HEK293 (cell line): ENCODE measurements at regions not wholly inside any gene's neighbourhood (a gene's known extent, or its start where the extent isn't known, plus 50 kb on each side); places are given as distances from the start of the nearest gene placed in this dataset.

Source experiments
- GLI2 ChIP-seq: fragments of 450-650 bp; formaldehyde crosslinking; IDR thresholded peaks from 2 replicates; pipeline ENCODE4; 2017; ENCODE audit warnings: missing biosample characterization, missing genetic modification characterization, low read depth, borderline replicate concordance
- HOXA7 ChIP-seq: sonication (generic); formaldehyde crosslinking; IDR thresholded peaks from 2 replicates; pipeline ENCODE4 v1.8.1; 2022; ENCODE audit warnings: missing genetic modification reagents, borderline replicate concordance
- KLF16 ChIP-seq: fragments of 450-650 bp; formaldehyde crosslinking; IDR thresholded peaks from 2 replicates; pipeline ENCODE4 v1.5.1; 2017; ENCODE audit warnings: missing biosample characterization, missing genetic modification characterization
- SCRT1 ChIP-seq: fragments of 450-650 bp; formaldehyde crosslinking; IDR thresholded peaks from 2 replicates; pipeline ENCODE4 v1.5.1; 2016; ENCODE audit warnings: missing biosample characterization, missing genetic modification characterization, borderline replicate concordance
- SP2 ChIP-seq: fragments of 450-650 bp; formaldehyde crosslinking; IDR thresholded peaks from 2 replicates; pipeline ENCODE4 v1.5.1; 2016; ENCODE audit warnings: missing biosample characterization, missing genetic modification characterization
- TRIM28 ChIP-seq: IDR thresholded peaks from 2 replicates; pipeline ENCODE4 v1.6.1; 2011; ENCODE audit warnings: low read length, control low read depth, borderline replicate concordance
- ZBTB48 ChIP-seq: fragments of 450-650 bp; formaldehyde crosslinking; IDR thresholded peaks from 2 replicates; pipeline ENCODE4 v1.5.1; 2016; ENCODE audit warnings: missing biosample characterization, missing genetic modification characterization
- ZFP37 ChIP-seq: fragments of 450-650 bp; formaldehyde crosslinking; IDR thresholded peaks from 2 replicates; pipeline ENCODE4 v1.5.1; 2016; ENCODE audit warnings: missing biosample characterization, missing genetic modification characterization
- ZNF138 ChIP-seq: fragments of 450-650 bp; formaldehyde crosslinking; IDR thresholded peaks from 2 replicates; pipeline ENCODE4 v1.5.1; 2016; ENCODE audit warnings: missing biosample characterization, missing genetic modification characterization, borderline replicate concordance
- ZNF146 ChIP-seq: fragments of 450-650 bp; formaldehyde crosslinking; IDR thresholded peaks from 2 replicates; pipeline ENCODE4 v1.5.1; 2016; ENCODE audit warnings: missing biosample characterization, missing genetic modification characterization
- ZNF169 ChIP-seq: fragments of 450-650 bp; formaldehyde crosslinking; IDR thresholded peaks from 2 replicates; pipeline ENCODE4 v1.5.1; 2016; ENCODE audit warnings: missing biosample characterization, missing genetic modification characterization
- ZNF335 ChIP-seq: fragments of 450-650 bp; formaldehyde crosslinking; conservative IDR thresholded peaks from 2 replicates; pipeline ENCODE4 v1.5.1; 2016; ENCODE audit warnings: missing biosample characterization, missing genetic modification characterization
- ZNF473 ChIP-seq: fragments of 450-650 bp; formaldehyde crosslinking; IDR thresholded peaks from 2 replicates; pipeline ENCODE4 v1.5.1; 2017; ENCODE audit warnings: missing biosample characterization, missing genetic modification characterization
- ZNF510 ChIP-seq: fragments of 450-650 bp; formaldehyde crosslinking; IDR thresholded peaks from 2 replicates; pipeline ENCODE4 v1.5.1; 2018; ENCODE audit warnings: mild to moderate bottlenecking, missing genetic modification characterization, missing biosample characterization; ENCODE audit not compliant: insufficient replicate concordance
- ZNF530 ChIP-seq: fragments of 450-650 bp; formaldehyde crosslinking; IDR thresholded peaks from 2 replicates; pipeline ENCODE4 v1.5.1; 2016; ENCODE audit warnings: low read depth, missing biosample characterization, missing genetic modification characterization
- ZNF610 ChIP-seq: fragments of 450-650 bp; formaldehyde crosslinking; IDR thresholded peaks from 2 replicates; pipeline ENCODE4 v1.5.1; 2016; ENCODE audit warnings: missing biosample characterization, missing genetic modification characterization, borderline replicate concordance
- ZNF624 ChIP-seq: fragments of 450-650 bp; formaldehyde crosslinking; IDR thresholded peaks from 2 replicates; pipeline ENCODE4 v1.5.1; 2017; ENCODE audit warnings: missing biosample characterization, missing genetic modification characterization
- ZNF792 ChIP-seq: fragments of 450-650 bp; formaldehyde crosslinking; IDR thresholded peaks from 2 replicates; pipeline ENCODE4 v1.5.1; 2016; ENCODE audit warnings: missing biosample characterization, missing genetic modification characterization
- TF ChIP-seq, protein P1 (sequence below): fragments of 450-650 bp; formaldehyde crosslinking; IDR thresholded peaks from 2 replicates; pipeline ENCODE4 v1.5.1; 2016; ENCODE audit warnings: missing biosample characterization, missing genetic modification characterization
- TF ChIP-seq, protein P2 (sequence below): fragments of 450-650 bp; formaldehyde crosslinking; IDR thresholded peaks from 2 replicates; pipeline ENCODE4 v1.5.1; 2016; ENCODE audit warnings: missing biosample characterization, missing genetic modification characterization
- TF ChIP-seq, protein P3 (sequence below): fragments of 450-650 bp; IDR thresholded peaks from 2 replicates; pipeline ENCODE4 v1.5.1; 2018; ENCODE audit warnings: missing biosample characterization, mild to moderate bottlenecking, missing genetic modification characterization
- TF ChIP-seq, protein P4 (sequence below): fragments of 450-650 bp; formaldehyde crosslinking; IDR thresholded peaks from 2 replicates; pipeline ENCODE4 v1.5.1; 2016; ENCODE audit warnings: missing biosample characterization, missing genetic modification characterization
- TF ChIP-seq, protein P5 (sequence below): fragments of 450-650 bp; formaldehyde crosslinking; IDR thresholded peaks from 2 replicates; pipeline ENCODE4 v1.5.1; 2016; ENCODE audit warnings: missing biosample characterization, missing genetic modification characterization, borderline replicate concordance
- TF ChIP-seq, protein P6 (sequence below): fragments of 450-650 bp; formaldehyde crosslinking; IDR thresholded peaks from 2 replicates; pipeline ENCODE4 v1.5.1; 2017; ENCODE audit warnings: missing biosample characterization, missing genetic modification characterization
- TF ChIP-seq, protein P7 (sequence below): fragments of 450-650 bp; formaldehyde crosslinking; IDR thresholded peaks from 2 replicates; pipeline ENCODE4 v1.5.1; 2016; ENCODE audit warnings: missing biosample characterization, missing genetic modification characterization

DNA sequence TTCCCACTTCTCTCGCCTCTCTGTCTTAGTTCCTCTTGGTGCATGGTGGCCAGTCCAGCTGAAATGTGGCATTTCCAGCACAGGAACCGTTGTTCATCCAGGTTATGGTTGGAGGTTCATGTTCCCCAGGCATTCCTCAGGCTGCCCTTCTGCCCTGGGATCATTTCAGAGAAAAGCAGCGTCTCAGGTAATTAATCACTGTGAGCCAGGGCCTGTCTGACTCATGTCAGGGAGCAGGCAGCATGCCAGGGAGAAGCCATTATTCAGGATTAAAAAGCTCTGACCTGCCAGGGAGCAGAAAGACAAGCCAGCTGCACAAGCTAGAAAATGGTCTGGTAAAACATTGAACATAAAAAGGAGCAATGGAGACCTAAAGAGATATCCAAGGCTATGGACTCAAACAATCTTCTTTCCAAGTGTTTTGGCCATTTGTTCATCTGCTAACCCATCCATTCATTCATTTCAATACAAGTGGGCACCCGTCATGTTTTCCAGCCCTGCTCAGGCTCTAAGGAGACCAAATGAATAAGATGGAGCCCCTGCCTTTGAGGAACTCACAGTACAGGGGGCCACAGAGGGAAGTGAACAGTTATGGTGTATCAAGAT, 241.4 kb downstream of the DRD1 start (continued):
- TF ChIP-seq, protein P1, sequence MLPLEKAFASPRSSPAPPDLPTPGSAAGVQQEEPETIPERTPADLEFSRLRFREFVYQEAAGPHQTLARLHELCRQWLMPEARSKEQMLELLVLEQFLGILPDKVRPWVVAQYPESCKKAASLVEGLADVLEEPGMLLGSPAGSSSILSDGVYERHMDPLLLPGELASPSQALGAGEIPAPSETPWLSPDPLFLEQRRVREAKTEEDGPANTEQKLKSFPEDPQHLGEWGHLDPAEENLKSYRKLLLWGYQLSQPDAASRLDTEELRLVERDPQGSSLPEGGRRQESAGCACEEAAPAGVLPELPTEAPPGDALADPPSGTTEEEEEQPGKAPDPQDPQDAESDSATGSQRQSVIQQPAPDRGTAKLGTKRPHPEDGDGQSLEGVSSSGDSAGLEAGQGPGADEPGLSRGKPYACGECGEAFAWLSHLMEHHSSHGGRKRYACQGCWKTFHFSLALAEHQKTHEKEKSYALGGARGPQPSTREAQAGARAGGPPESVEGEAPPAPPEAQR (tag by site-specific recombination) = no peak
- no peak for TF ChIP-seq SP2 (tag by site-specific recombination)
- TF ChIP-seq ZNF510 (tag by site-specific recombination) = no peak
- TF ChIP-seq, protein P2, sequence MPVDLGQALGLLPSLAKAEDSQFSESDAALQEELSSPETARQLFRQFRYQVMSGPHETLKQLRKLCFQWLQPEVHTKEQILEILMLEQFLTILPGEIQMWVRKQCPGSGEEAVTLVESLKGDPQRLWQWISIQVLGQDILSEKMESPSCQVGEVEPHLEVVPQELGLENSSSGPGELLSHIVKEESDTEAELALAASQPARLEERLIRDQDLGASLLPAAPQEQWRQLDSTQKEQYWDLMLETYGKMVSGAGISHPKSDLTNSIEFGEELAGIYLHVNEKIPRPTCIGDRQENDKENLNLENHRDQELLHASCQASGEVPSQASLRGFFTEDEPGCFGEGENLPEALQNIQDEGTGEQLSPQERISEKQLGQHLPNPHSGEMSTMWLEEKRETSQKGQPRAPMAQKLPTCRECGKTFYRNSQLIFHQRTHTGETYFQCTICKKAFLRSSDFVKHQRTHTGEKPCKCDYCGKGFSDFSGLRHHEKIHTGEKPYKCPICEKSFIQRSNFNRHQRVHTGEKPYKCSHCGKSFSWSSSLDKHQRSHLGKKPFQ (tag by site-specific recombination) = no peak
- no peak for TF ChIP-seq GLI2 (tag by site-specific recombination)
- TF ChIP-seq ZNF610 = no peak
- TF ChIP-seq ZNF792 (tag by site-specific recombination) = no peak
- TF ChIP-seq, protein P3, sequence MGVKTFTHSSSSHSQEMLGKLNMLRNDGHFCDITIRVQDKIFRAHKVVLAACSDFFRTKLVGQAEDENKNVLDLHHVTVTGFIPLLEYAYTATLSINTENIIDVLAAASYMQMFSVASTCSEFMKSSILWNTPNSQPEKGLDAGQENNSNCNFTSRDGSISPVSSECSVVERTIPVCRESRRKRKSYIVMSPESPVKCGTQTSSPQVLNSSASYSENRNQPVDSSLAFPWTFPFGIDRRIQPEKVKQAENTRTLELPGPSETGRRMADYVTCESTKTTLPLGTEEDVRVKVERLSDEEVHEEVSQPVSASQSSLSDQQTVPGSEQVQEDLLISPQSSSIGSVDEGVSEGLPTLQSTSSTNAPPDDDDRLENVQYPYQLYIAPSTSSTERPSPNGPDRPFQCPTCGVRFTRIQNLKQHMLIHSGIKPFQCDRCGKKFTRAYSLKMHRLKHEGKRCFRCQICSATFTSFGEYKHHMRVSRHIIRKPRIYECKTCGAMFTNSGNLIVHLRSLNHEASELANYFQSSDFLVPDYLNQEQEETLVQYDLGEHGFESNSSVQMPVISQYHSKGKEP = no peak
- peak; percentile 59 for TF ChIP-seq ZNF335 (tag by site-specific recombination)
- TF ChIP-seq HOXA7 (CRISPR knock-in tag) = no peak
- no peak for TF ChIP-seq ZNF138 (tag by site-specific recombination)
- TF ChIP-seq KLF16 (tag by site-specific recombination) = no peak
- peak; percentile 63; the same call in 1 of the 2 replicates for TF ChIP-seq ZBTB48 (tag by site-specific recombination)
- TF ChIP-seq SCRT1 (tag by site-specific recombination) = no peak
- no peak for TF ChIP-seq ZNF473 (tag by site-specific recombination)
- no peak for TF ChIP-seq ZNF624
- no peak for TF ChIP-seq ZNF169 (tag by site-specific recombination)
- TF ChIP-seq, protein P4, sequence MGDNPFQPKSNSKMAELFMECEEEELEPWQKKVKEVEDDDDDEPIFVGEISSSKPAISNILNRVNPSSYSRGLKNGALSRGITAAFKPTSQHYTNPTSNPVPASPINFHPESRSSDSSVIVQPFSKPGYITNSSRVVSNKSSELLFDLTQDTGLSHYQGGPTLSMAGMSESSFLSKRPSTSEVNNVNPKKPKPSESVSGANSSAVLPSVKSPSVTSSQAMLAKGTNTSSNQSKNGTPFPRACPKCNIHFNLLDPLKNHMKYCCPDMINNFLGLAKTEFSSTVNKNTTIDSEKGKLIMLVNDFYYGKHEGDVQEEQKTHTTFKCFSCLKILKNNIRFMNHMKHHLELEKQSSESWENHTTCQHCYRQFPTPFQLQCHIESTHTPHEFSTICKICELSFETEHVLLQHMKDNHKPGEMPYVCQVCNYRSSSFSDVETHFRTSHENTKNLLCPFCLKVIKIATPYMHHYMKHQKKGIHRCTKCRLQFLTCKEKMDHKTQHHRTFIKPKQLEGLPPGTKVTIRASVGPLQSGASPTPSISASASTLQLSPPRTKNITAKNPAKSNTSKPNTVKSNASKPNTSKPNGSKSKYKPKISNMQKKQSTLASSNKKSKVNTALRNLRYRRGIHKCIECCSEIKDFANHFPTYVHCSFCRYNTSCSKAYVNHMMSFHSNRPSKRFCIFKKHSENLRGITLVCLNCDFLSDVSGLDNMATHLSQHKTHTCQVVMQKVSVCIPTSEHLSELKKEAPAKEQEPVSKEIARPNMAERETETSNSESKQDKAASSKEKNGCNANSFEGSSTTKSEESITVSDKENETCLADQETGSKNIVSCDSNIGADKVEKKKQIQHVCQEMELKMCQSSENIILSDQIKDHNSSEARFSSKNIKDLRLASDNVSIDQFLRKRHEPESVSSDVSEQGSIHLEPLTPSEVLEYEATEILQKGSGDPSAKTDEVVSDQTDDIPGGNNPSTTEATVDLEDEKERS = no peak
- TF ChIP-seq ZFP37 (tag by site-specific recombination) = peak; percentile 49; the same call in 1 of the 2 replicates
- TF ChIP-seq TRIM28 = no peak
- no peak for TF ChIP-seq ZNF146 (tag by site-specific recombination)
- TF ChIP-seq ZNF530 = no peak
- TF ChIP-seq, protein P5, sequence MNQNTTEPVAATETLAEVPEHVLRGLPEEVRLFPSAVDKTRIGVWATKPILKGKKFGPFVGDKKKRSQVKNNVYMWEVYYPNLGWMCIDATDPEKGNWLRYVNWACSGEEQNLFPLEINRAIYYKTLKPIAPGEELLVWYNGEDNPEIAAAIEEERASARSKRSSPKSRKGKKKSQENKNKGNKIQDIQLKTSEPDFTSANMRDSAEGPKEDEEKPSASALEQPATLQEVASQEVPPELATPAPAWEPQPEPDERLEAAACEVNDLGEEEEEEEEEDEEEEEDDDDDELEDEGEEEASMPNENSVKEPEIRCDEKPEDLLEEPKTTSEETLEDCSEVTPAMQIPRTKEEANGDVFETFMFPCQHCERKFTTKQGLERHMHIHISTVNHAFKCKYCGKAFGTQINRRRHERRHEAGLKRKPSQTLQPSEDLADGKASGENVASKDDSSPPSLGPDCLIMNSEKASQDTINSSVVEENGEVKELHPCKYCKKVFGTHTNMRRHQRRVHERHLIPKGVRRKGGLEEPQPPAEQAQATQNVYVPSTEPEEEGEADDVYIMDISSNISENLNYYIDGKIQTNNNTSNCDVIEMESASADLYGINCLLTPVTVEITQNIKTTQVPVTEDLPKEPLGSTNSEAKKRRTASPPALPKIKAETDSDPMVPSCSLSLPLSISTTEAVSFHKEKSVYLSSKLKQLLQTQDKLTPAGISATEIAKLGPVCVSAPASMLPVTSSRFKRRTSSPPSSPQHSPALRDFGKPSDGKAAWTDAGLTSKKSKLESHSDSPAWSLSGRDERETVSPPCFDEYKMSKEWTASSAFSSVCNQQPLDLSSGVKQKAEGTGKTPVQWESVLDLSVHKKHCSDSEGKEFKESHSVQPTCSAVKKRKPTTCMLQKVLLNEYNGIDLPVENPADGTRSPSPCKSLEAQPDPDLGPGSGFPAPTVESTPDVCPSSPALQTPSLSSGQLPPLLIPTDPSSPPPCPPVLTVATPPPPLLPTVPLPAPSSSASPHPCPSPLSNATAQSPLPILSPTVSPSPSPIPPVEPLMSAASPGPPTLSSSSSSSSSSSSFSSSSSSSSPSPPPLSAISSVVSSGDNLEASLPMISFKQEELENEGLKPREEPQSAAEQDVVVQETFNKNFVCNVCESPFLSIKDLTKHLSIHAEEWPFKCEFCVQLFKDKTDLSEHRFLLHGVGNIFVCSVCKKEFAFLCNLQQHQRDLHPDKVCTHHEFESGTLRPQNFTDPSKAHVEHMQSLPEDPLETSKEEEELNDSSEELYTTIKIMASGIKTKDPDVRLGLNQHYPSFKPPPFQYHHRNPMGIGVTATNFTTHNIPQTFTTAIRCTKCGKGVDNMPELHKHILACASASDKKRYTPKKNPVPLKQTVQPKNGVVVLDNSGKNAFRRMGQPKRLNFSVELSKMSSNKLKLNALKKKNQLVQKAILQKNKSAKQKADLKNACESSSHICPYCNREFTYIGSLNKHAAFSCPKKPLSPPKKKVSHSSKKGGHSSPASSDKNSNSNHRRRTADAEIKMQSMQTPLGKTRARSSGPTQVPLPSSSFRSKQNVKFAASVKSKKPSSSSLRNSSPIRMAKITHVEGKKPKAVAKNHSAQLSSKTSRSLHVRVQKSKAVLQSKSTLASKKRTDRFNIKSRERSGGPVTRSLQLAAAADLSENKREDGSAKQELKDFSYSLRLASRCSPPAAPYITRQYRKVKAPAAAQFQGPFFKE (tag by site-specific recombination) = no peak
- TF ChIP-seq, protein P6, sequence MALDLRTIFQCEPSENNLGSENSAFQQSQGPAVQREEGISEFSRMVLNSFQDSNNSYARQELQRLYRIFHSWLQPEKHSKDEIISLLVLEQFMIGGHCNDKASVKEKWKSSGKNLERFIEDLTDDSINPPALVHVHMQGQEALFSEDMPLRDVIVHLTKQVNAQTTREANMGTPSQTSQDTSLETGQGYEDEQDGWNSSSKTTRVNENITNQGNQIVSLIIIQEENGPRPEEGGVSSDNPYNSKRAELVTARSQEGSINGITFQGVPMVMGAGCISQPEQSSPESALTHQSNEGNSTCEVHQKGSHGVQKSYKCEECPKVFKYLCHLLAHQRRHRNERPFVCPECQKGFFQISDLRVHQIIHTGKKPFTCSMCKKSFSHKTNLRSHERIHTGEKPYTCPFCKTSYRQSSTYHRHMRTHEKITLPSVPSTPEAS (tag by site-specific recombination) = no peak
- TF ChIP-seq, protein P7, sequence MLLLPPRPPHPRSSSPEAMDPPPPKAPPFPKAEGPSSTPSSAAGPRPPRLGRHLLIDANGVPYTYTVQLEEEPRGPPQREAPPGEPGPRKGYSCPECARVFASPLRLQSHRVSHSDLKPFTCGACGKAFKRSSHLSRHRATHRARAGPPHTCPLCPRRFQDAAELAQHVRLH (tag by site-specific recombination) = no peak
